ENCODE measurements at regions not wholly inside any gene's neighbourhood (a gene's known extent, or its start where the extent isn't known, plus 50 kb on each side); places are given as distances from the start of the nearest gene placed in this dataset.

- no peak for TF ChIP-seq EP300 (IDR thresholded peaks at IDR 0.05)
- TF ChIP-seq POLR2A (IDR thresholded peaks at IDR 0.05) = no peak
Measured at GRCh38 chr6:14919038-14919670, 326.7 kb upstream of the JARID2 start.
